ENCODE measurements at regions not wholly inside any gene's neighbourhood (a gene's known extent, or its start where the extent isn't known, plus 50 kb on each side); places are given as distances from the start of the nearest gene placed in this dataset.

DNA sequence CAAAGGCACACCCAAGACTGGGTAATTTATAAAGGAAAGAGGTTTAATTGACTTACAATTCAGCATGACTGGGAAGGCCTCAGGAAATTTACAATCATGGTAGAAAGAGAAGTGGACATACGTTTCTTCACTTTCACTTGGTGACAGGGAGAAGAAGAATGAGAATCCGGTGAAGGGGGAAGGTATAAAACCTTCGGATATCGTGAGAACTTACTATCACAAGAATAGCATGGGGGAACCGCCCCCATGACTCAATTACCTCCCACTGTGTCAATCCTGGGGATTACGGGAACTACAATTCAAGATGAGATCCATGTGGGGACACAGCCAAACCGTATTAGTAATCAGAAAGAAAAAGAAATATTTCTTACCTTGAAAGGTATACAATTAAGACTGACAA is 782.9 kb upstream of the HS3ST1 start:
- Histone ChIP-seq H3K27ac (no peak overlapping the region), H3K4me3 (no peak overlapping the region)
- TF ChIP-seq CTCF (IDR thresholded peaks at IDR 0.05): no peak
- DNase-seq (ENCODE audit: low spot score): no peak

- Histone ChIP-seq H3K4me3 (no peak overlapping the region), H3K27ac (no peak overlapping the region)
- TF ChIP-seq CTCF (IDR thresholded peaks at IDR 0.05): no peak
- DNase-seq (ENCODE audit: low spot score): no peak
These were observed 778.7 kb upstream of the HS3ST1 start for GRCh38 chr4:12207396-12207795.

DNA sequence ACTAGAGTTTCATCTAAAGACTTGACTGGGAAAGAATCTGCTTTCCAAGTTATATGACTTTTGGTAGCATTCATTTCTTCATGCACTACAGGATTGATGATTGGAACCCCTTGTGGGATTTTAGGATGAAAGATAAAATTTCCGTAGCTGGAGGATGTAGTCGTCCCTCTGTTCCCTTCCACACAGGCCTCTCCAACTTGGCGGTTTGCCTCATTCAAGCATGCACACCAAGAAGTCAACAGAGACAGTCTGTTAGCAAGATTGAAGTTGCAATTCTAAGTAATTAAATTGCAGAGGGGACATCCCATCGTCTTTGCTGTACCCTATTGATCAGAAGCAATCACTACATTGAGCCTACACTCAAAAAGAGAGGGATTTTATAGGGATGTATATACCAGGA is 777.4 kb upstream of the HS3ST1 start:
- Histone ChIP-seq H3K4me3 (no peak overlapping the region), H3K27ac (no peak overlapping the region)
- no peak for DNase-seq (ENCODE audit: low spot score)
- no peak for TF ChIP-seq CTCF (IDR thresholded peaks at IDR 0.05)

DNA sequence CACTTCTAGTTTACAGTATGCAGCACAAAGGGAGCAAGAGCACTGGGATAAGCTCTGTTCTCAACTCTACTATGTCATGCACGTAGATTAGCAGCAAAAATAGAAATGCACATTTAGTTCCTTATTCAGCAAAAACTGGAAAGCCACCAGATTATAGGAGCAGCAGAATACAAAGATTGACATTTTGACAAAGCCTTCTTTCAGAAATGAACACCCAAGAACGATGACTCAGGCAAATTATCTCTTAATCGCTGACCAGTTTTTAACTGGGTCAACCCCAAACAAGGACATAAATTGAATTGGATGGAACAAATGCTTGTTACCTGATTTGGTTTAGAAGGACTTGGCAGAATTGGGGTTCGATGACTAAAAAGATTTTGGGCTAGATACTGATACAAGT is 775.3 kb upstream of the HS3ST1 start:
- no peak for TF ChIP-seq CTCF (IDR thresholded peaks at IDR 0.05)
- Histone ChIP-seq H3K27ac (no peak overlapping the region), H3K4me3 (no peak overlapping the region)
- DNase-seq (ENCODE audit: low spot score): no peak

DNA sequence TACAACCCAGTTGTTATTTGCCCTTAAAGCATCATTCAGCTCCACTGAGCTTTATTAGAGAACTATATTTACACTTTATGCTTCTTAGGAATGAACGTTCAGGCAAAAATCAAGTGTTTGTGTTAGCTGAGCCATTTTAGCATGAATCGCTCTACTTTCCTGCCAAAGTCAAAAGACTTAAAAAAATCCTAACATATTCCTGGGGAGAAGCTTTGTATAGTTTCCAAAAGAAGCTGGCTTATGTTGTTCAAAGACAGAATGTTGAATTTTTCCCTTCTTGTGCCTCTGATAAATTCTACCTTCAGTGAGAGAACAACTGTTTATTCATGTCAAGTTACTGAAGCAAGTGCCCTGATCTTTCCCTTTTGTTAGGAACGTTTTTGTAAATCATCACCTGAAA is 771.5 kb upstream of the HS3ST1 start:
- no peak for TF ChIP-seq CTCF (IDR thresholded peaks at IDR 0.05)
- DNase-seq (ENCODE audit: low spot score): no peak
- Histone ChIP-seq H3K4me3 (no peak overlapping the region), H3K27ac (no peak overlapping the region)

- no peak for TF ChIP-seq CTCF (IDR thresholded peaks at IDR 0.05)
- DNase-seq (ENCODE audit: low spot score): no peak
- Histone ChIP-seq H3K27ac (no peak overlapping the region), H3K4me3 (no peak overlapping the region)
These were observed 757.8 kb upstream of the HS3ST1 start for GRCh38 chr4:12186526-12186925.

DNA sequence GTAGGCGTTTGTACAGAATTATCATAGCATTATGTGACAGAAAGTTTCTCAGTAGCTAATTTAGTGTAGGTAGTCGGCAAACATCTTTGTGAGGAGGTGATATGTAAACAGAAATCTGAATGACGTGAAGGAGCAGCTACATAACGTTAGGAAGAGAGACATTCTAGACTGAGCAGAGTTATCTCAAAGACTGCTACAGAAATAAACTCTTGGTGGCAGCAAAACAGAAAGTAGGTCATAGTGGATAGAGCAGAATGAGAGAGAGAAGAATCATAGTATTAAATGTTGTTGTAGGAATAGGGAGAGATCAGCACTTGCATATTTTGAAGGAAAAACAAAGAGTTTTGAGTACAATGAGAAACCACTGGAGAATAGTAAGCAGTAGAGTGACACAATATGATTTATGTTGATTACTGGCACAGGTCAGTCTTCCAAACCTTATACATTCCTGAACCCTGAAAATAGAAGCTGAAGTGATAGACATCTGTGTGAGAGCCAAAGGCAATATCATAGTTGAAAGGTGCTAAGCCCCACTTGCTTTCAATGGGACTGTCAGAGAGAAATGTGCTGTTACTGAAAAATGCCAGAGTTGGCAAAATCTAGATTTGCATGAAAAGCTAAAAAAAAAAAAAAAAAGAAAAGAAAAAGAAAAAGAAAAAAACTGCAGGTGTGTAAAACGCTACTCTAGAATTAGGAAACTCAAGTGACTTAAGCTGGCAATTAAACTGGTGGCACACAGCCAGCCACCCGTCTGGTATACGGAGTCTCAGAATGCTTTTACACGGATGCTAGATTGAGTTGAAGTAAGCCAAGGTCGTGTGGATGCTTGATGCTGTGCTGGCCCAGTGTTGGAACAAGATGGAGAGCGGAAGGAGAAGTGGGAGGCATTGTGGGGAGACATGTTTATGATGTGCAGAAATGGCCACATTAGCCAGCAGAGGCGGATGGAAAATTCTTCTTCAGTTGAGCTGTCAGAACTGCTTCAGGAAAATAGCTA is 750.2 kb upstream of the HS3ST1 start:
- H3K27ac ChIP-seq: no peak overlapping the region
- no peak overlapping the region for H3K4me3 ChIP-seq
- DNase-seq (ENCODE audit: low spot score): no peak
- TF ChIP-seq CTCF (IDR thresholded peaks at IDR 0.05): no peak
